ENCODE measurements at regions not wholly inside any gene's neighbourhood (a gene's known extent, or its start where the extent isn't known, plus 50 kb on each side); places are given as distances from the start of the nearest gene placed in this dataset.

- TF ChIP-seq ZC3H10 (CRISPR knock-in tag; IDR thresholded peaks at IDR 0.05) (no peak), ZNF8 (CRISPR knock-in tag; IDR thresholded peaks at IDR 0.05) (no peak), TSHZ2 (CRISPR knock-in tag; IDR thresholded peaks at IDR 0.05) (no peak), GLIS3 (CRISPR knock-in tag; IDR thresholded peaks at IDR 0.05) (no peak), ZNF565 (CRISPR knock-in tag; conservative IDR thresholded peaks at IDR 0.05; ENCODE audit: low read depth) (no peak), ARNTL (CRISPR knock-in tag; IDR thresholded peaks at IDR 0.05; ENCODE audit: borderline replicate concordance, low read depth) (no peak), CREB5 (CRISPR knock-in tag; IDR thresholded peaks at IDR 0.05; ENCODE audit: low read depth) (no peak), POU6F1 (CRISPR knock-in tag; IDR thresholded peaks at IDR 0.05; ENCODE audit: borderline replicate concordance, low read depth) (no peak), ZFP3 (CRISPR knock-in tag; IDR thresholded peaks at IDR 0.05) (no peak)
- no peak for ATAC-seq
Measured at GRCh38 chr2:176633754-176634153, 364.5 kb downstream of the MTX2 start.

- no peak for ATAC-seq
- TF ChIP-seq ESRRG (CRISPR knock-in tag; IDR thresholded peaks at IDR 0.05): no peak
- no peak for TF ChIP-seq ZNF70 (CRISPR knock-in tag; IDR thresholded peaks at IDR 0.05)
- no peak for TF ChIP-seq GLIS3 (CRISPR knock-in tag; IDR thresholded peaks at IDR 0.05)
- no peak for TF ChIP-seq ZNF565 (CRISPR knock-in tag; conservative IDR thresholded peaks at IDR 0.05; ENCODE audit: low read depth)
- TF ChIP-seq ZFP30 (CRISPR knock-in tag; IDR thresholded peaks at IDR 0.05): no peak
- TF ChIP-seq ZC3H10 (CRISPR knock-in tag; IDR thresholded peaks at IDR 0.05): no peak
- TF ChIP-seq BACH2 (CRISPR knock-in tag; IDR thresholded peaks at IDR 0.05; ENCODE audit: borderline replicate concordance): no peak
- no peak for TF ChIP-seq OSR1 (CRISPR knock-in tag; IDR thresholded peaks at IDR 0.05)
- no peak for TF ChIP-seq TCF4 (CRISPR knock-in tag; IDR thresholded peaks at IDR 0.05; ENCODE audit: borderline replicate concordance)
- no peak for TF ChIP-seq CREB5 (CRISPR knock-in tag; IDR thresholded peaks at IDR 0.05; ENCODE audit: low read depth)
- no peak for TF ChIP-seq CSDC2 (CRISPR knock-in tag; IDR thresholded peaks at IDR 0.05)
- TF ChIP-seq ZFP3 (CRISPR knock-in tag; IDR thresholded peaks at IDR 0.05): no peak
- TF ChIP-seq PPARA (CRISPR knock-in tag; IDR thresholded peaks at IDR 0.05; ENCODE audit: borderline replicate concordance): no peak
- TF ChIP-seq TSHZ2 (CRISPR knock-in tag; IDR thresholded peaks at IDR 0.05): no peak
- TF ChIP-seq POU6F1 (CRISPR knock-in tag; IDR thresholded peaks at IDR 0.05; ENCODE audit: borderline replicate concordance, low read depth): no peak
- no peak for TF ChIP-seq TOX (CRISPR knock-in tag; IDR thresholded peaks at IDR 0.05; ENCODE audit: borderline replicate concordance)
- TF ChIP-seq SNAI2 (CRISPR knock-in tag; IDR thresholded peaks at IDR 0.05): no peak
- TF ChIP-seq ARNTL (CRISPR knock-in tag; IDR thresholded peaks at IDR 0.05; ENCODE audit: borderline replicate concordance, low read depth): no peak
Measured at GRCh38 chr2:176636401-176636800, 367.2 kb downstream of the MTX2 start.
